Cerebellar cortex (tissue), 1 donor: ENCODE measurements at regions not wholly inside any gene's neighbourhood (a gene's known extent, or its start where the extent isn't known, plus 50 kb on each side); places are given as distances from the start of the nearest gene placed in this dataset.

Experiments
- DNase-seq: peaks from one replicate; pipeline ENCODE4 v3.0.0-alpha.2; 2015; ENCODE audit warnings: low spot score

GRCh38 chr12:114741940-114742339 is 58.0 kb upstream of the TBX3 start:
- no peak for DNase-seq

- DNase-seq: no peak
These were observed 56.5 kb upstream of the TBX3 start for GRCh38 chr12:114740448-114740847.

- no peak for DNase-seq
These were observed 54.6 kb upstream of the TBX3 start for GRCh38 chr12:114738460-114739184.

GRCh38 chr12:114735680-114736374 is 51.9 kb upstream of the TBX3 start:
- no peak for DNase-seq

- no peak for DNase-seq
These were observed 51.0 kb upstream of the TBX3 start for GRCh38 chr12:114735011-114735410.

GRCh38 chr12:114733919-114734318 is 49.9 kb upstream of the TBX3 start:
- no peak for DNase-seq
